GM19452 (cell line): ENCODE measurements at regions not wholly inside any gene's neighbourhood (a gene's known extent, or its start where the extent isn't known, plus 50 kb on each side); places are given as distances from the start of the nearest gene placed in this dataset.
"Not testable (repeated sequence)": the region's sequence is repeated elsewhere in the genome, so short reads cannot be mapped to it uniquely, and the experiment has no call there.

Experiments used
- ATAC-seq: cut with Tn5 transposase; IDR thresholded peaks from one replicate; pipeline ENCODE4 v1.9.1; 2021; ENCODE audit not compliant: unreplicated experiment

DNA sequence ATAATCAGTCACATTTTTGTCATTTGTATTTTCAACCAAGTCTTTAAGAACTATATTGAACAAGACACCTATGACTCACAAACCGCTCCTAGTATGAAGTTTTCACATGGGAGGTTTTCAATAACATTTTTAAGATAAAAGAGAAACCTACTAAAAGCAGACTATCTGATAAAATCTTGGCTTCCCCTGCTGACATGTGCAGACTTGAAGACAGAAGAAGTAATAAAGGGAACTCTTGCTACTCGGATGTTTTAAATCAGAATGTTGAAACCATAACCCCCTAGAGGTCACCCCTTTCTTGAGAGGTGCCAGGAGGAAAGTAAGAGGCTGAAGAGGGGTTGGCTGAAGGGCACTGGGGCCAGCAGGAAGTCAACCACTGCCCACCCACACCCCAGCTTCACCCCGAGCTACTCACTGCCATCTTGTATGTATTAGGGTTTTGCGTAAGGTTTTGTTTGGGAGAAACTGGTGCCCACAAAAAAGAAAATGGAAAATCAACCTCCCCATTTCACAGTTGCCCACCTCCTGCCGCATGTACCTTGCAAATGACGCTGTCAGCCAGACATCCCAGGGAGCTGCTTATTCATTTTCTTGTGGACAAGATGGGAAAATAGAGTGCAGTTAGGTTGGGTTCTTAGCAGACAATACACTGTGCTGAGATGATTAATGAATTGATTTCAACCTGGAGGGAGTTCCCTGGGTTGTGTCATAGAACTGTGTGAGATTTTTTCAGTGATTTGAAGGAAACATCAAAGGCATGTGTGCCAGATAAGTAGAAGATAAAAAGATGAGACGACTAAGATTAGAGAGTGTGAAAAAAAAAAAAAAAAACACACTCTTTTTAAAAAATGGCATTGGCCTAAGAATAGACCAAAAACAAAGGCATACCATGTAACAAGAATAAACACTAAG lies 83.2 kb upstream of the TAB2 start:
- no peak for ATAC-seq

DNA sequence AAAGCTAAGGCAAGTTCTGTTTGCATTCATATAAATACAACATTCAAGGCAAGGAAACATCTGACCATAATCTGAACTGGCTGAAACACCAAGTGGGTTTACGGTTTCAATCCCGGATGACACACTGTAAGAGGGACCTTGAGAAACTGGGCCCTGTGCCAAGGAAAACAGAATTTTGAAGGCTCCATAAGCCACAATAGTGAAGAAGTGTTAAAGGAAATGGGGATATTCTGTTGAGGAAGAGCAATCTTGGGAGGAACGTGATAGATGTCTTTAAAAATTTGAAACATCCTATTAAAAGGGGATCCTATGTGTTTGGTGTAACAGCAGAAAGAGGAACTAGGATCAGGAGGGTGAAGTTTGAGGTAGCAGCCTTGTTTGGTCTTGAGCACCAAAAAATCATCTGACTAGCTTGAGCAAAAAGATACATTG lies 82.4 kb upstream of the TAB2 start:
- ATAC-seq: peak; percentile 85

DNA sequence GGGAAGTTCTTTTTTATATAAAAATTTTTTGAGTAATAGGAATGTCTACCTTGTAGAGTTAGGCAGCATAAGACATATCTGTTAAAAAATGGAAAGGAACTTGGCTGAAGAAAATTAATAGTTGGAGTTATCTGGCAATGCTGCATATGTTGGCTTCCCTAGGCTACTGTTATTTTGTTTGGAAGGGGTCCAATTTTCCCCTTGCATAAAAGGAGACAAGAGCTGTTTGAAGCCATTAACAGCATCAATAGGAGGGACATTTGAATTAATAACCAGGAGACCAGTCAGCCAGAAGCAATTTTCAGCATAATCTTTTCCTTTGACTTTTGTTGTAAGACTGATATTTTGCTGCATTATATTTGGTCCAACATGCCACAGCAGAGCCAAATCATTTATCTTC lies 80.9 kb upstream of the TAB2 start:
- no peak for ATAC-seq

DNA sequence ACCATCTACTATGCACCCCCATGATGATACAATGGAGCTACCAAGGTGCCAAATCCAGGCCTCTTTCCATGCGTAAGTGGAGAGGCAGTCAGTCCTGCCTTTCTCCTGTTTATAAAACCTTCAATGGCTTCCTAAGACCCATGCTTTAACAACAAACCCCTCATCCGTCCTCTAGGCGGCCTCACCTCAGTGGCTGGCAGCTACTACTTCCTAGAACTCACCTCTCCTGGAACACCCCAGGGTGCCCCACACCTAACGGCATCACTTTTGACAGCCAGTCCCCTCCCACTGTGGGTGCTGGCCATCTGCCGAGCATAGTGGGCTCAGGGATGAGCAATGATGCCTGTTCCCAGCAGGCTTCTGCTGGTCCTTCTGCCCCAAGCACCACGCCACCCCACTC lies 80.0 kb upstream of the TAB2 start:
- ATAC-seq: no peak

DNA sequence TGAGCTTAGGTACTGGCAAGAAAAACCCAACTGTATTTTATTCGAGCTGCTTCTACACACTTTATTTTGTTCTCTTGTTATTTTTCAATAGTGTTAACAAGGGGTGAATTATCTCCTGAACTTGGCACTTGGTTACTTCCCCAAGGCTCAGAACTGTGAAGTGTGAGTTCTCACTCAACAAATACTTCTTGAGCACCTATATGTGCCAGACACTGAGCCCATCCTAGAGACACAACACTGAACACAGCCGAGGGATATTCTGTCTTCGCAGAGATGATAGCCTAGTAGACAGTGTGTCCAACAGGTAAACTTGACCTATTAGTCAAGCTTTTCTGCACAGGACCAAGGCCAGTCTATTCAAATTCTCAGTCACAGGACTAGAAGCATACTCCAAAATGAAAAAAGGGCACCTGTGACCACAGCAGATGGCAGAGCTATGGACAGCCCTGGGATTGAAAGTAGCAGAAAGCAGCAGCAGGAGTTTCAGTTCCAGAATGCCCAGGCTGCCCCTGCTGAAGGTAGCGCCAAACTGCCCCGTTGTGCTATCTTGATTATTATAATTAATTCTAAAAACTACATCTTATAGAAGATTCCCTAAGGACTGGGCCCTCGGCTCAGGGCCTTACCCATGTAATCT lies 77.8 kb upstream of the TAB2 start:
- ATAC-seq: no peak

DNA sequence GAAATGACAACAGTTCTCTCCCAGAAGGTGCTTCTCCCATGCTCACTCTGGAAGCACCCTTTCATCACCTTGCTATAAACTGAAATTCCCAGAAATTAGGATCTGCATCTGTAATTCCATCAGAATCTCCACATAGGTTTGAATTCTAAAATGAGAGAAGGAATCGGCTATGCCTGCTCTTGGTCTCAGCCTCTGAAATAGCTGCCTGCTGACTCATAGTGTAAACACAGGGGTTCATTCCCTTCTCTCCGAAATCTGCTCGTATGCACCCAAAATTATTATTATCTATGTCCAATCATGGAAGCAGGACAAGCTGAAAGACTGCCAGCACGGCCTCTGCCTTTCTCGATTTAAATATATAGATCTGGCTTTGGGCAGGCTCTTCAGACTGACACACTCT lies 74.6 kb upstream of the TAB2 start:
- ATAC-seq: no peak

DNA sequence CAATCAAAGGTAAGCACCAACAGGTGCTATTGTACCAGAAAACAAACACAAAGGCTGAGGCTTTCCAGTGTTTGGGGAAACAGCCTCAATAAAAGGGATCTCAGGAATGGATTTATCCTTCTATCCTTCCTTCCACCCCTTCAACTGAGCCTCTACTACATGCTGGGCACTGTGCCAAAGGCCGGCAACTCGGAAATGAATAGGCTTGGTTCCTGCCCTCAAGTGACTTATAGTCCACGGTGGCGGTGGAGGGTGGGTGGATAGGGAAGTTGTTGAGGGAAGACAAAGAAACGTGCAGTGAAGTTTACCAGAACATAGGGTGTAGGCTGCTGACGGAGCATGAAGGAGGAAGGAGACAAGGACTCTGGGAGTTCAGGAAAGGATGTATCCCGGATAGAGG lies 73.4 kb upstream of the TAB2 start:
- ATAC-seq: no peak

DNA sequence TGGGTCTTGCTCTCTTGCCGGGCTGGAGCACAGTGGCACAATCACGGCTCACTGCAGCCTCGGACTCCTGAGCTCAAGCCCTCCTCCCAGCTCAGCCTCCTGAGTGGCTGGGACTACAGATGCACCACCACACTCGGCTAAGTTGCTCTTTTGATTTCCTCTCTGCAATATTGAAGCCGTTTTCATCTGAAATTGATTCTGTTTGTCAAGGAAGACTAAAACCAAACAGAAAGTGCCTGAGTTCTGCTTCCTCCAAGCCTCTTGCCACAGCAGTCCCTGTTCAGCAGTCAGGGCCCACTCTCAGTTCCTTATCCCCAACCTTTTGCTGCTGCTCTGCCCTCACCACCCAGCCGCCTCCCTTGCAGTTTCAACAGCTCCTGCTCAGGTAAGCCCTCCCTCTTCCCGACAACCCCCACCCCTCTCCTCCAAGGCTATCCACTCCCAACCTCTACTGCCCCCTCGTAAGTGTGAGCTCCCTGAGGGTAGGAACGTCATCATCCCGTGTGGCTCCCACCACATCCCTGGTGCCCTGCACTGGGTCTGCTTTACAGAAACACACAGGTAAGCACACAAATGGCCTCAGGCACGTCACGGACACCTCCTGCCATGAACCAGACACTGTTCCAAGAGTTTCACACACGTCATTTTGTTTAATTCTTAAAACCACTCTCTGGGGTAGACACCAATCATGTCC lies 70.7 kb upstream of the TAB2 start:
- peak; percentile 85 for ATAC-seq

DNA sequence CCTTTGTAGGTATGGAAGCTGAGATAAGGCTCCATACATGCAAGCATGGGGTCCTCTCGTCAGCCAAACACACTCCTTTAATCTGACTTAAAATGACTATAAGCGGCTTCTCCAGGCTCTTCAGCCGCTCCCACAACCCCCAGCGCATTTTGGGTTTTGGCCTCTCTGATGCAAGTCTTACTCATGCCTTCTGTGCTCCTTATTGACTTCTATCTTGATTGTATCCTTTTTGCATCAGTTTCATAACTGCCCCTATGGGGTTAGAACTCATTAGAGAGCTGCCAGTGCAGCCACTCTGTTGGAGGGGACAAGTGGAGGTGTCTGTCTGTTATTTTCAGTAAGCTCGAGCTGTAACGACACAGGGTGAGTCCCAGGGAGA lies 70.1 kb upstream of the TAB2 start:
- ATAC-seq: no peak

DNA sequence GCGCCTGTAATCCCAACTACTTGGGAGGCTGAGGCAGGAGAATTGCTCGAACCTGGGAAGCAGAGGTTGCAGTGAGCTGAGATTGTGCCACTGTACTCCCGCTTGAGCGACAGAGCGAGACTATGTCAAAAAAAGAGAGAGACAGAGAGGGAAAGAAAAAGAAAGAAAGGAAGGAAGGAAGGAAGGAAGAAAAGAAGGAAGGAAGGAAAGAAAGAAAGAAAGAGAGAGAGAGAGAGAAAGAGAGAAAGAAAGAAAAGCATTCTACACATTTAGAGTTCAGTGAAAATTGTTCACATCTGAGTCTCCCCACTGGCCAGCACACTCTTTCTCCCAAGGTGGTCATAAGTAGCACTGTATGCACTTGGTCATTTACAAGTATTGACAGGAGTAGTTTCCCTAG lies 69.2 kb upstream of the TAB2 start:
- not testable (repeated sequence) for ATAC-seq

DNA sequence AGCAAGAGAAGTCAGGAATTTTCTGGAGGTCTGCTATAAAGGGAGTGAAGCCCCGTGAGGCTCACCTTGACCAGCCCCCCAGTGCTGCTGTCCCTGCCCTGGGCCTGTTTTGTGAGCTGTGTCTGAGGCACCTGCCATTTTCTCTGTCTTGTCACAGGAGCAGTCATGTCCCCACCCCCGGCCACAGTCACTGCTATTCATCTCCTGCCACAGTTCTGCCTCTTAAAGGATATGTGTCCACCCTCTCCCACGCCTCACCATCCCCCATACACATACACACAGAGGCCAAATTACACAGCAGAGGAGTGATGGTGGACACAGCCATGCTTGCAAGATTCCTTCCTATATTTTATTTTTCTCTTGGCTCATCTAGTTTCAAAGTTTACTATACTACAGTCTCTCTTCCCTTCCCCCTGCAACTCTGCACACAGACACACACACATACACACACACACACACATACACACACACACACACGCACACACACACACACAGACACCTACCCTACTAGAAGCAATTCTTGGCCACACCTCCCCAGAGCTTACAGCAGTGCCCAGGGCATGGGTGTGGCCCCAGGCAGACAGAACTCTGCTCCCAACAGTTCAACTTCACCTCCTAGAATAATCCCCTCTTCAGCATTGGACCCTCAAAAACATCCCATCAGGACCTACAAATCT lies 68.7 kb upstream of the TAB2 start:
- no peak for ATAC-seq

DNA sequence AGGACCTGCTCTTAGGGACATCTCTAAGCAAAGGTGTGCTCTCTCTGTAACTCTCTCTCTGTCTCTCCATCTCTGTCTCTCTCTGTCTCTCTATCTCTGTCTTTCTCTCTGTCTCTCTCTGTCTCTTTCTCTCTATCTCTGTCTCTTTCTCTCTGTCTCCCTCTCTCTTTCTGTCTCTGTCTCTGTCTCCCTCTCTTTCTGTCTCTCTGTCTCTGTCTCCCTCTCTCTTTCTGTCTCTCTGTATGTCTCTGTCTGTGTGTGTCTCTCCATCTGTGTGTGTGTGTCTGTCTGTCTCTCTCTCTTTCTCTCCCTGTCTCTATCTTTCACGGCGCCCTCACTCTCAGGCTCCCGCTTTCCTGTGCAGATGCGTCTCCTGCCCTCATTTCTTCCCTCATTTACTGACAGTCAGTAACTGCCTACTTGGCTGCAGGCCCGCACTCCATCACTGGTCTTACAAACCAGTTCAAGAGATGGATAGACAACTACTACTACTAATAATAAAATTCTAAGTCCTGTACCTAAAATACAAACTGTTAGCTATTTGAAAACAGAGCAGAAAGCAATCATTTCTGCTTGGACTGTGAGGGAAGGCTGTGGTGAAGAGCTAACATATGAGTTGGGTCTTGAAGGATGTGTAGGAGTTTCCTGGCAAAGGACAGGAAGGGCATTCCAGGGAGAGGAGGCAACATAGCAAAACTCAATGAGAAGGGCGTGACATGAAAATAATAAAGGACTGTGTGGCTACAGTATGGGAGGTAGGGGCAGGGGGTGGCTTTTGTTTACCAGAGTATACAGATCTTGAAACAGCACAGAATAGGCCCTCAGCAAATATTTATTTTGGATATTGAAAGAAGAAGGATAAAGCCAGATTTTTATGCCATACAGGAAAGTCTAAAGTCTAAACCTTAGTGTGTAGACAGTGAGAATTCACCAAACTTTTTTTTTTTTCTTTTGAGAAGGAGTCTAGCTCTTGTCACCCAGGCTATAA lies 67.8 kb upstream of the TAB2 start:
- no peak for ATAC-seq

DNA sequence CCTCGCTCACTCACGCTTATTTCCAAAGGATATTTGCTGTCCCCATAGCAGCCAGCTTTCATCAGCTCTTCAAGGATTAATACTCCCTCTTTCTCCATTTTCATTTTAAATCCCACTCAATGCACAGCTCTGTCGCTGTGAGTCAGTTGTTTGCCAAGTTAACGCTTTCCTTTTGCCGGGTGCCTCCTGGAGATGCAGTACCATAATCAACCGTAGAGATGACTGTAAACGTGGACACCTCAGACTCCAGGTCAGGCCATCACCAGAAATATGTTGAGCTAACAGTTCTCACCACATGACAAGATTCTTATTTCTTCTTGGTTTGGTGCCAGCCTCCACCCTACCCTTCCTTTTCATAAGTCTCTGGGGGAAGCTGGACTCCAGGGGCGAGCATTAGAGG lies 66.6 kb upstream of the TAB2 start:
- no peak for ATAC-seq

DNA sequence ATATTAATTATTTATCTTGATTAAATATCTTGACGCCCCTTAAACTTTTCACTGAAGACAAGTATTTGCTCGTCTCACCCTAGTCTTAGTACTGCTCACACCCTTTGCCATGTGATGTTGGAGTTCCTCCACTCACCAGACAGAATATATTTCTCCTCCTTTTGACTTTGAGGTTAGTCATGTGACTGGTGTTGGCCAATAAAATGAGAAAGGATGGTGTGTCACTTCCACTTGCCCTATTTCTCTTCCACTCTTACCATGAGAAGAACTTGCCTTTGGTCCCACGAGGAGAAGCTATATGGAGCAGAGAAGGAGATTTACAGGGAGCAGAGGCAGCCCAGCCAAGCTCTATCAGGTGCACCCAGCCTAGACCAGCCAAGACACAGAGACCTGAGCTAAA lies 64.9 kb upstream of the TAB2 start:
- ATAC-seq: no peak

DNA sequence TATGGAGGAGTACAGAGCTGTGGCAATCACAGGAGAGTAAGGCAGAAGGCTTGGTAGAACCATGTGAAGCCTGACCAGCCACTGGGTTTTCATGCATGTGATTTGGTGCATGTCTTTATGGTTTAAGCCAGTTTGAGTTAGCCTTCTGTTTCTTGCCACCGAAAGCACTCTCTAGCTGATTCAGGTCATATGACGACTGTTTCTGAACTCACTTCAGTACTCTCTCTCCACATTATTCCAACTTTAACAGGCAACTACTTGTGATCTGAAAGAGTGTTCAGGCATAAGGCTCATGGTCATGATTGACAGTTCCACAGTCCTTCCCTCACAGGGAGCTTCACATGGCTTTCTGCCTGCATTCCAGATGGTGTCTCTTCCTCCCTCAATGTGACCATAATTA lies 63.3 kb upstream of the TAB2 start:
- ATAC-seq: no peak

DNA sequence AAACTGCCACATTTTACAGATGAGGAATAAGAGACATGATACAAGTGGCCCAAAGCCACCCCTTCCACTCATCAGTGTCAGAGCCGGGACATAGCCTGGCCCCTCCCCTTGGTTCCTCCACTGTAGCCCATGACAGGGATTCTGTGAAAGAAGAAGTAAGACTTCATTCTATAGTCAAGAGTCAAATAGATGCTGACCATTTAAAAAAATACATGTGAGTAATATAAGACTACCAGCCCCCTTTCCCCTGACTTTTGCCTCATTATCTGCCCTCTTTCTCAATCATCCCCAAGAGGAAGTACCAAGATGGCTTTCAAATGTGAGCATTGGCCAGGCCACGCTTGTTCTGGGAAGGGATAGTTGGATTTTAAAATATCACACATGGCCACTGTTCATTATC lies 57.8 kb upstream of the TAB2 start:
- ATAC-seq: no peak

DNA sequence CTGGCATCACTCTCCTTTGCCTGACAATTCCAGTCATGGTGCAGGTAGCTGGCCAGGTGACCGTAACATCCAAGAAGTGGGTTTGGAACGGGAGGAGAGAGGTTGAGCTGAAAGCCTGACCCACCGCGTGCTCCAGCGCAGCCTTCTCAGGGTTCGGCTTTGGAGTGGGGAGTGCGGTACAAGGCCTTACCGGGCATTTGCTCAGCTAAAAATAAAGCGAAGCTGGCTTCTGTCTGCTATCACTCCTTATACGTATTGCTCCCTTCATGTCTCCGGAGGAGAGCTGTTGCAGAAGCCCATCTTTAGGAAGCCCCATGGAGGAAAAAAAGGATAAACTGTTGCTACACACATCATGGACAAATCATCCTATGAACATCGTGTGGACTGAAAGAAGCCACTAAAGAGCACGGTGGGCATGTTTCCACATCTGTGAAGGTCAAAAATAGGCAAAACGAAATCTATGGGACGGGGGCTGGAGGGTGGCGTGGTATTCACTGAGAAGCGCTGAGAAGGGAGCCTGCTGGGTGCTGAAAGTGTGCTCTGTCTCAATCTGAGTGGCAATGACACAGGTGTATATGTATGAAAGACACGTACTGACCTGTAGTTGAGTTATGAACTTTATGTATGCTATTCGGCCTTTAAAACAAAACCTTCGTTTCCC lies 57.2 kb upstream of the TAB2 start:
- ATAC-seq: no peak

DNA sequence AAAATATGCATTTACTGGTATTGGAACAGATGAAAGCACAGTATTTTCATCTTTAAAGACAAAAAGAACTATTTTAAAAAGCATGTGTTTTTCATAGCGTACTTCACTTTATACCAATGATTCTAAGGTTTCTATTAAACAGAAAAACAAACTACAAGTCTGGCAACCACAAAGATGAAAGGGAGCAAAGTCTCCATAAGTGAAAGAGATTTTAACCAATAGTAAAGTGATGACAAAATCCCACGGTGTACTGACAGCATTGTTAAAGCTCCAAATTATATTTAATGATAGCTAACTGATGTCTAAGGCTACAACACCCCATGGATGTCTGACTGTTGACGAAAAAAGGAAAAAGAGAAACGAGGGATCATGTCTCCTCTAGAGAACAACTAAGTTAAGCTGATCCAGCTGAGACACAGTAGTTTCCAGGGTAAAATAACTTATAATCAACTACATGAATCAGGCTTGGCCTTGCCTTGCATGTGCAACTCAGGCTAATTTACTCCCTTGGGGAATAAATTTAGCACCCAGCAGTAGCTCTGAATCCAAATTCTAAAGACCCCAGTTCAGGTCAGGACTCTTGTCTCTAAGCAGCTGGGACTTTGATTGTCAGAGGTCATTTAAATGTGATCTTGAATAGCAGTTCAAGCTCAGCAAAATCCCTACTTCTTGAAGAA lies 56.0 kb upstream of the TAB2 start:
- ATAC-seq: no peak

DNA sequence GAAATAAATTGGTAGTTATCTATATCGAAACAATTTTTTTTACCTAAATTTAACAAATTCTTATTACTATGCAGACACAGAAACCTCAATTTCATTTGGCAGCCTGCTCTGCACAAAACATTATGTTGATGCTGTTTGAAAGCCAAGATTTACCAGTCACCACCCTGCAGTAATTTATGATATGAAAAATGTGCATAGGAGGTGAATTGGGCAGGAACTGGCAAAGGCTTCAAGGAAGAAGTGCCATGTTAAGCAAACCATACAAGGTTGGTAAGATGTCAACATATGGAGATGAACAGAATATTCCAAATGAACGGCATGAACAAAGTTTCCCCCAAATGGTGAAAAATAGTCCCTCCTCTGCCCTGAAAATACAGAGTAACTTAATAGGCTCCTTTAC lies 54.2 kb upstream of the TAB2 start:
- no peak for ATAC-seq
